Activated CD4-positive, alpha-beta T cell treated with anti-CD3 and anti-CD28 coated beads for 24 hours (primary cell): ENCODE measurements at regions not wholly inside any gene's neighbourhood (a gene's known extent, or its start where the extent isn't known, plus 50 kb on each side); places are given as distances from the start of the nearest gene placed in this dataset.

Source experiments
- DNase-seq, 2 donors: peaks; one replicate each; pipeline ENCODE4 v3.0.0-alpha.2; 2020; ENCODE audit warnings: low read depth in 2 of 2

- no peak for DNase-seq
These were observed 421.0 kb downstream of the ADGRL2 start for GRCh38 chr1:82221721-82222120.

DNA sequence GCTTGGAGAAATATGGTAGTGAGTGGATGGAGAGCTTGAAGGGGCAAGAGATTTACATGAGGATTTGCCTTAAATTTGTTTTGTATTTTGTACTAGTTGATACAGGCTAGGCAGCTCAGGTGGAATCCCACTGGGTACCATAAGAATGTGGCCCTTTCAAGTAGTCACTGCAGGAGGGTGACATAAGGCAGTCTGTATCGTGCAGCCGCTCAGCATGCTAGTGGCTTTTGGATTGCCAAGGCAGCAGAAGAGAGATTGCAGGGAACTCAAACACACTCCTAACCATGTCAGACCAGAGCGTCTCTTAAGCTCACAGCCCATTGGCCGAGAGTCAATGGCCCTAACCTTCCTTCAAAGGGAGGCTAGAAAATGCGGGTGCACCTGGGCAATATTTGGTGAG lies 420.0 kb downstream of the ADGRL2 start:
- DNase-seq, result no peak

DNA sequence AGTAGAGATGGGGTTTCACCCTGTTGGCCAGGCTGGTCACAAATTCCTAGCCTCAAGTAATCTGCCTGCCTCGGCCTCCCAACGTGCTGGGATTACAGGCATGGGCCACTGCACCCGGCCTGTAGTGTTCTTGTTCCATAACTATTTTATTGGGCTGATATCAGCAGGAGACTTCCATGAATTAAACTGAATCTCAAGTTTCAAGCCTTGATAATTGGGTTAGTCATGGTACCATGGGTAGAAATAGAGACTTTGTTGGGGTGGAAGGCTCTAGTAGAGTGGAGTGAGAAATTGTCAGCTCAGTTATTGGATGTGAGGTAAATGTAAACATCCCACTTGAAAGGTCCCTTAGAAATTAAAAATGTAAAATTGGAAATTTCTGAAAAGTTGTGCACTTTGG lies 419.1 kb downstream of the ADGRL2 start:
- no peak for DNase-seq

DNA sequence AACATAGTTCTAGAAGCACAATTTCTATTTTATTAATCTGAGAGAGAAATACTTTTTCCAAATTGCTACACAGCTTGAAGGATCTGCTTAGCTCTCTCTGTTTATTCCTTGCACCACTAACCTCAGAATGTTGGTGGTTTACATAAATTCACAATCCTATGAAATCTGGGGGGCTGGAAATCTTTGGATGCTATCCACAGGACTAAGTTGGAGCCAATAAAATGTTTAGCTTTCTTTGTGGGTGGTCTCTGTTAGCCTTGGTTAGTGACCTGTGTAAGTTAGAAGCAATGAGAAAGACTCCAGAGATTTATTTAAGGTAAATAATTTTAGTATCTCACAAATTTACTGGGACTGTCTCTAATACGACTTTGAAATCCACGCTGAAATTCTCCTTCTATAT lies 418.1 kb downstream of the ADGRL2 start:
- DNase-seq, result no peak

- DNase-seq, result no peak
These were observed 415.1 kb downstream of the ADGRL2 start for GRCh38 chr1:82215853-82216175.

DNA sequence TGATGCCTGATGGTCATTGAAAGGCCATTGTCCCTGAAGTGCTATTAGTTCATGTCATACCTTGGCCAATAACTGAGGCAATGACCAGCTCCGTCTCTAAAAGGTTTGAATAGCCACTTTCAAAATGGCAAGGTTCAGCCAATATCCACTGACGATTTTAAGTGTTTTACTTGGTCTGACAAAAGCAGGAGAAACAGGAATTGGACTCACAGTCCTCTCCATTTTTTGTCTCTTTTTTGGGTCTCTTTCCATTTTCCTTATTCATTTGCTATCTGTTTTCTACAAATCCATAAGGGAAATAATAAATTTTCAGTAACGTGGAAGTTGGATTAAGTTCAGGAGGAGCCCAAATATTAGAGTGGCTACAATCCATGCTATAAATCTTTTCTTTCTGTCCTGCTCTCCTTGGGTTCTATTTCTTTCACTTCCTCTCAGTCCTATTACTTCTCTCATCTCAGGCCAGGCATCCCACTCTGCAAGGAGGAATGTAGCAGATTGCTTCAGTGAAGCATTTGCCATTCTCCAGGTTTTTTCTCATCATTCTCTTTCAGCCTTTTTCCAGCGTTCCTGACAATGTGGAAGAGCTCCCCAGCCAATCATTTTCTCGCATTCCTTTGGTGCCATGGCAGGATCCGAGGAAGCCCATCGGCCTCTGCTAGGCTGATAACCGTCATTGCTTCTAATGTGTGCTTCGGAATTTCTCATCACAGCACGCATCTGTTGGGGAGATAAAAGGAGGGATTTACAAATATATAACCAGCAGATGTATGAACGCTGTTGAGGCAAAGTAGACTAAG lies 414.5 kb downstream of the ADGRL2 start:
- no peak for DNase-seq

GRCh38 chr1:82214606-82215005 lies 413.9 kb downstream of the ADGRL2 start:
- DNase-seq, result no peak

GRCh38 chr1:82197606-82198005 lies 396.9 kb downstream of the ADGRL2 start:
- no peak for DNase-seq

GRCh38 chr1:82195245-82195644 lies 394.5 kb downstream of the ADGRL2 start:
- no peak for DNase-seq

DNA sequence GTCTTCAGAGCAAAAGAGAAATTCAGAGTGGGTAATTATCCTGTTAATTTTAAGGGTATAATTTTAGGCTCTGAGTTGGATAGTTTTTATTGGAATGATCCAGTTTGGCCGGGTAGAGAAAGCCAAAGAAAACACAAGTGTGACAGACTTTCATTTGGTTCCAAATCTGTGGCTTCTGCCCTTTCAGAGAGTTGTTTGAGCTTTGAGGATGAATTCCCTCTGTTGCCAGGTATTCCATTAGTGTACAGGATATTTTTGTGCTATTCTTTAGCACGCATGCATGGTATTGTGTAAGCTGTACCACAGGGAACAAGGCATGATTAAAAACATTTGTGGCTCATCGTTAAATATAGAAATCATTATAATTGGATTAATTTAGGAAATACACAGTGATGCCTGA lies 384.4 kb downstream of the ADGRL2 start:
- DNase-seq, result no peak

- DNase-seq, result no peak
These were observed 381.1 kb downstream of the ADGRL2 start for GRCh38 chr1:82181846-82182245.

- DNase-seq, result no peak
These were observed 378.4 kb downstream of the ADGRL2 start for GRCh38 chr1:82179131-82179530.

DNA sequence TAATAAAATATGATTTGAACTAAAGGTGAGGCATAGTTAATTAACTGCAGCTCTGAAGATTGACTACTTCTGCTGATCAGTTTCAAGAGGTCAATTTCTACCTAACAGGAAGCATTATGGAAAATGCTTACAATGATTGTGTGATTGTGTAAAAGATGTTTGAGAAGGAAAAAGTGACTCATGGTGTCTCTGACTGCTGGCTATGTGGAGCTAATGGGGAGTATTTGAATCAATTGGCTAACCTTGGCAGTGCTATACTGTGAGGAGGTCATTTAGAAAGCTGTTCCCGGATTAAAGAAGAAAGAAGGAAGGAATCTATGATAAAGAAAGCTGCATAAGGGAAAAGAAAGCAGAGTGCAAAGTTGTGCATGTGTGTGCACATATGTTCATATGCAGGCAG lies 376.5 kb downstream of the ADGRL2 start:
- no peak for DNase-seq

DNA sequence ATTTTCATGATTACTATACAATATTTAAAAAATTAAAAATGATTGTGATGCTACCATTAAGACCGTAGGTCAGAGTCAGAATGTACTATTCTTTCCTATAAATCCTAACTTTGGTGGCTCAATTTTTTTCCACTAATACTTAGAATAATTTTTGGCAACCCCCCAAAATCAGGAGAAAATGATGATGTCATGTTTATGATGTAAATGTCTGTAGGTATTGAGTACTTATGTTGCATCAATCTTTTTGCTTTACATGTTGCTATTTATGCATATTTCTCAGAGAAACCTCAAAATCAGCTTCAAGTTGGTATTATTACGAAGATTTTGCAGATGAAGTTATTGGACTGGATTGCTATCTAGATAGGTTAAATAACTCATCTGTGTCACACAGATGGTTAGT lies 371.2 kb downstream of the ADGRL2 start:
- no peak for DNase-seq

- no peak for DNase-seq
These were observed 367.7 kb downstream of the ADGRL2 start for GRCh38 chr1:82168482-82168881.

DNA sequence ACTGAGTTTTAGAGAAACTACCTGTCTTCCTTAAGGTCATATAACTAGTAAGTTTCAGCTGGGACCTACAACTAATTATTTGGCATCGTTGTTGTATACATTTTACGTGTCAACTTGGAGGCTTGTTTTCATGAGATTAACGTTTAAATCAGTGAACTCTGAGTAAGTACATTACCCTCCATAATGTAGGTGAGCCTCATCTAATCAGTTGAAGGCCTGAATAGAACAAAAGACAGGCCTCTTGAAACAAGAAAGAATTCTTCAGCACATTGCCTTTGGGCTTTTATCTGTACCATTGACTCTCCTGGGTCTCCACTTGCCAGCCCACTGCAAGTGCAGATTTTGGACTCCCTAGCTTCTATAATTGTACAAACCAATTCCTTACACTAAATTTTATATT lies 364.6 kb downstream of the ADGRL2 start:
- no peak for DNase-seq

- no peak for DNase-seq
These were observed 362.0 kb downstream of the ADGRL2 start for GRCh38 chr1:82162486-82163420.

- DNase-seq, result no peak
These were observed 361.0 kb downstream of the ADGRL2 start for GRCh38 chr1:82161700-82162141.

DNA sequence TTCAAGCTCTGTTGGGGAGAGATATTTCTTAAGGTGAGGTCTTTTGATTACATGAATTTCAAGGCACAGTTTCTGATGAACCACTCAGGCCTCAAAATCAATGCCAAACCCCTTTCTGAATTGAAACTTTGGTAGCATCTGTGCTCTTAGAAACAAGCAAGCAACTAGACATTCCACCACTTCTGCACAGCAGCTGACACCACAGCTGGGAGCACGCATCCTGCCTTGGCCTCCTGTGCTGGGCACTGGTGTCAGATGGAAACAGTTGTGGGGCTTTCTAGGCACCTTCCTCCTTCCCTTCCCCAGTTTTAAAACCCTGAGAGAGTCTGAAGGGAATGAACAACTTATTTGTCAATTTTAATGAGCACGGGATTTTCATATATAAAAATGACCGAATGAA lies 360.2 kb downstream of the ADGRL2 start:
- no peak for DNase-seq

DNA sequence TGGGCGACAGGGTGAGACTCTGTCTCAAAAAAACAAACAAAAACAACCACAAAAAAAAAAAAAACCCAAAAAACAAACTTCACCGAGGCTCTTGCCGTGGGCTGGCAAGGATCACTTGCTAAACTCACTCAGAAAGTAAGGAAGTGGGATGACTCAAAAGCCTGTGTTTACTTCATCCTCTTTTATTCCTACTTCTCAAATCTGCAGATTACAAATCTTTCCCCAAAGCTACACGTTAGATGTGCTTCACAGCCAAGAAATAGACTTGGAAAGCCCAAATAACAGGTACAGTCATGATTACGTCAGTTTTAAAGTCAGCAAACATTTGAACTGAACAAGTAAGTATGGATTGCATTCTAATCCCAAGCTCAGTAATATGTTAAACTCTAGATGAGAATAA lies 359.3 kb downstream of the ADGRL2 start:
- DNase-seq, result no peak

- no peak for DNase-seq
These were observed 358.2 kb downstream of the ADGRL2 start for GRCh38 chr1:82158981-82159380.

- DNase-seq, result no peak
These were observed 353.7 kb downstream of the ADGRL2 start for GRCh38 chr1:82154219-82154970.
